Ecto neural progenitor cell (in vitro differentiated cells): ENCODE measurements at regions not wholly inside any gene's neighbourhood (a gene's known extent, or its start where the extent isn't known, plus 50 kb on each side); places are given as distances from the start of the nearest gene placed in this dataset.

ENCODE experiments used
- DNase-seq: peaks from one replicate; pipeline ENCODE4 v3.0.0-alpha.2; 2018; ENCODE audit warnings: low spot score

DNA sequence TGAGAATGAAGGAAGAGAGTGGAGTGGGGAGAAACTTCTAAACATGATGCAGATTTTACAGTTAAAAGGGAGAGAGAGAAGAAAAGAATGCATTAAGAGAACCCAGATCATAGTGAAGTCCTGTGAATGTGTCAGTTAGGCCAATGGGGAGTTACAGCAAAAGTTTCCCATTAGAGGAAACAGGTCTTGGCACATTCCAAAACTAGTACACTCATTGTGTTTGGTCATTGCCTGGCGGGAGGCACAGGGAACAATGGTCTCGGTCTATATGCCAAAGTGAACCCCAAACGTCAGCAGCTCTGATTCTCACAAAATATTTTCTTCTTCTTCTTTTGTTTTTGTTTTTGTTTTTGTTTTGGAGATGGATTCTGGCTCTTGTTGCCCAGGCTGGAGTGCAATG lies 284.5 kb upstream of the CTSO start:
- DNase-seq, result no peak

DNA sequence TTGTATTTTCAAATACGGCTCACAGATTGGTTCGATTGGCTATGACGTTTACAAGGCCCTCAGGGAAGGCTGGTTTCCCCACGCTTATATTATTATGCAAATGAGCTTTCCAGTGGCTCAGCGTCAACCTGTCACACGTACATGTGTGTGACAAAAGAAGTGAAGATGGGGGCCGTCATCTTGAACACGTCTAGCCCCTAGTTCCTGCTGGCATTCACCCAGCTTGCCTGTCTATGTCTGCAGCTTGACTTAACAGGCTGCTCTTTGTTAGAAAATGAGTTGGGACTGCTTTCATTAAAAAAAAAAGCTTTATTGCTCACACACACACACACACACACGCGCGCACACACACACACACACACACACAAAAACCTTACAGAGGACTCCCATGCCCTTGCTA lies 283.6 kb upstream of the CTSO start:
- no peak for DNase-seq

DNA sequence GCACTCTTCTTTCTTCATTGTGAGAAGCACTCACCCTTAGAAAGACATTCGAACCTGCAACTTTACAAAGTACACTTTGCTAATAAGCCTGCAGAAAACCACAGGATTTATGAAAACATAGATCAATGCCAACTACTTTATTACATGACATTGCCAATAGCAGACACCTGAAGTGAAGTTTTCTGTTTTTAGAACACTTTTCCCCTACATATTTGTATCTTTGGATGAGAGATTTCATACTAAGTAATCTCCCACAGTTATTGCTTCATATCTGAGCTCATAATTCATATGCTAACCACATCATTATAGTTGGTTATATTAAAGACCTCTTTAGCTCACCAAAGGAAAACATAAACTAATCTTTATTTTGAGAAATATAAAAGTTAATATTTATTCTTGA lies 276.5 kb upstream of the CTSO start:
- DNase-seq, result no peak

- no peak for DNase-seq
Measured at GRCh38 chr4:156228676-156229075, 275.0 kb upstream of the CTSO start.

- DNase-seq, result no peak
Measured at GRCh38 chr4:156227321-156227720, 273.7 kb upstream of the CTSO start.

DNA sequence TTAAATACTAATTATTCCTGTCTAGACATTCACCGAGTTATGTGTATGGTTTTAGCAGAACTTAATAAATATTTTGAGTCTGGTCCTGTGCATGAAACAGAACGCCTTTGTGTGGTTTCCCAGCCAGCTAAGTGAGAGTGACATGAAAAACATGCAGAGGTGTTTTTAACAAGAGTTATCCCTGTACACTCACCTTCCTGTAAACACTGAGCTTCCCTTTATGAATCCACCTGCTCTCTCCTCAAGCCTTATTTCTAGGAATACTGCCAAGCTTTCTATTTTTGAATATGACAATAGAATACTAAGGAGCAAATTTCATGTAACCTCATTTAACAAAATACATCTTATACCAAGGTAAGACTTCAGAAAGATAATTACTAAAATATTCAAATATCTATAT lies 270.3 kb upstream of the CTSO start:
- no peak for DNase-seq

- no peak for DNase-seq
Measured at GRCh38 chr4:156217236-156217635, 263.6 kb upstream of the CTSO start.

GRCh38 chr4:156201050-156201449 lies 247.4 kb upstream of the CTSO start:
- DNase-seq, result no peak

- no peak for DNase-seq
Measured at GRCh38 chr4:156198511-156198910, 244.8 kb upstream of the CTSO start.

DNA sequence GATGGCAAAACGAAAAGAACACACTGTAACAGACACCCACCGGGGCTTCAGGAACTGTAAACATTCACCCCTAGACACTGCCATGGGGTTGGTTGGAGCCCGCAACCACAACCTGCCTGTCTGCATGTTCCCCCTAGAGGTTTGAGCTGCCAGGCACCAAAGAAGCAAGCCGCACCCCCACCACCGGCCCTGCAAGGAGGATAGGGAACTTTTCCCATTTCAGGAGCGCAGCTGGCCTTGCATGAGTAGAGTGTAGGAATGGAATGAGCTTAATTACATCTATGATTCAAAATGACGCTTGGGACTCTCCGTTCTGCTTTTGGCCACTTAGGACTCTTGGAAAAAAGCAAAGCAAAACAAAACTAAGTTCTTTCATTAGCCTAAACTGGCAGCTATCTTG lies 243.6 kb upstream of the CTSO start:
- DNase-seq, result no peak

DNA sequence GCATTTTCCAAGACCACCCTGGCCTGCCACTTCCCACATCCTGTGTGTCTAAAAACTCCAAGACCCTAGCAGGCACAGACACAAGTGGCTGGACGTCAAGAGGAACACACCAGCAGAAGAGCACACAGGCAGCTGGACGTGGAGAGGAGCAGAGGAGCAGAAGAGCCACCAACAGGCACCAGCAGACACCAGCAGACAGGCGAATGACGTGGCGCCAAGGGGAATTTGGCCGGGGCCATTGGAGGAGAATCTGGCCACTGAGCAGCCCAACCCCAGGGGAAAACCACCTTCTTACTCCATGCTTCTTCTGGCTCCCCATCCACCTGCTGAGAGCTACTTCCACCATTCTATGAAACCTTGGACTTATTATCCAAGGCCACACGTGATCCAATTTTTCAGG lies 243.1 kb upstream of the CTSO start:
- no peak for DNase-seq

GRCh38 chr4:156195914-156196313 lies 242.2 kb upstream of the CTSO start:
- no peak for DNase-seq

DNA sequence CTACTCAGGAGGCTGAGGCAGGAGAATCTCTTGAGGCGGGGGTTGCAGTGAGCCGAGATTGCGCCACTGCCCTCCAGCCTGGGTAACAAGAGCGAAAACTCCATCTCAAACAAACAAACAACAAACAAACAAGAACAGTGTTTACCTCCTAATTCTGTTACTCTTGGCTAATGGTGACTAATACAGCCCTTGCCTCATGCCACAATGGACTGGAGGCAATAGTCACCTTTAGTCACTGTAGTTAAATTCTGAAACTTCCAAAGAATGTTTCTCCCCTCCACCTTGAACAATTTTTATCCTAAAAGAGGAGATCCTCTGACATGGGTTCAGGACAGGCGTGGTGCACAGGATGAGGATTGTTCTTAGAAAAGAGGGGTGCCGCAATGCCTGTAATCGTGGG lies 241.2 kb upstream of the CTSO start:
- no peak for DNase-seq

GRCh38 chr4:156193800-156194199 lies 240.1 kb upstream of the CTSO start:
- no peak for DNase-seq

- no peak for DNase-seq
Measured at GRCh38 chr4:156193106-156193505, 239.4 kb upstream of the CTSO start.

GRCh38 chr4:156192033-156192432 lies 238.4 kb upstream of the CTSO start:
- DNase-seq, result no peak

- no peak for DNase-seq
Measured at GRCh38 chr4:156191044-156191781, 237.5 kb upstream of the CTSO start.

- no peak for DNase-seq
Measured at GRCh38 chr4:156190615-156191014, 236.9 kb upstream of the CTSO start.

- DNase-seq, result no peak
Measured at GRCh38 chr4:156188596-156188995, 234.9 kb upstream of the CTSO start.

- DNase-seq, result no peak
Measured at GRCh38 chr4:156186111-156186510, 232.4 kb upstream of the CTSO start.

DNA sequence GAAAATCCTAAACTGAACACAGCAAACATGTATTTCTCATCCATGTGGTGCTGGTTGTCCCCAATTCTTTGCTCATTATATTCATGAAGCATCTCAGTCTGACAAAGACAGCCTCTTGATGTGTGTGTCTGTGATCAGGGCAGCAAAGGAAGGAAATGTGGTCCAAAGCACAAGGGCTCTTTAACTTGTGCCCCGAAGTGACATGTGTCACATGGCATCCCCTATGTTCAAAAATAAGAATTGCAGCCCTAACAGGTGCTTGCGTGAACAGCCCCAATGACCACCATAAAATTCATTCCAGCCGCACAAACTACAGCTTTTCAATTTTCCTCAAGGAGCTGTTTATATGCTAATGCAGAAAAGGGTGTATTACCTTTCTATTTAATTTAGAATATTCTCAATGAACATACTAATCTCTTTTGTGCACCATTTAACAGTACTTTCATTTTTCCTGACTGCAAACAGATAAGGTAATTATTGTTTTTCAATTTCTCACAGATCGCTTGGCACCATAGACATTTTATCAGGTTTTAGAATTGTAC lies 231.9 kb upstream of the CTSO start:
- no peak for DNase-seq

- no peak for DNase-seq
Measured at GRCh38 chr4:156182269-156182668, 228.6 kb upstream of the CTSO start.

GRCh38 chr4:156177941-156178340 lies 224.3 kb upstream of the CTSO start:
- no peak for DNase-seq

- no peak for DNase-seq
Measured at GRCh38 chr4:156176896-156177295, 223.2 kb upstream of the CTSO start.
